ENCODE measurements at regions not wholly inside any gene's neighbourhood (a gene's known extent, or its start where the extent isn't known, plus 50 kb on each side); places are given as distances from the start of the nearest gene placed in this dataset.

DNA sequence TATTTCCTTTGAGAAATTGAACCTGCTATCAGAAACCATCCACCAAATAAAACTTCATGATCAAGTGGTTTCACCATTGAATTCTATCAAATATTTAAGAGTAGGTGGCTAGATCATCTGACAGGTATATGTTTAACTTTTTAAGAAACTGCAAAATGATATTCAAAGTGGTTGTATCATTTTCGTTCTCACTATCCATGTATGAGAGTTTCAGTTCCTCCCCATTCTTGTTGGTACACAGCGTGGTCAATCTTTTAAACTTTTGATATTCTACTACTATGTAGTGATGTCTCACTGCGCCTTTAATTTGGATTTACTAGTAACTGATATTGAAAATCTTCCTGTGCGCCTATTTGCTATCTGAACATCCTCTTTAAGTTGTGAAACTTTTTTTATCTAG lies 163.7 kb downstream of the CYB561 start:
- TF ChIP-seq RFX5 (IDR thresholded peaks at IDR 0.05; ENCODE audit: low read depth, low read length) = no peak
- no peak for TF ChIP-seq ZNF274 (IDR thresholded peaks at IDR 0.05; ENCODE audit: borderline replicate concordance, low read depth, low read length)
- no peak for TF ChIP-seq POLR2A (conservative IDR thresholded peaks at IDR 0.05)
- no peak for TF ChIP-seq EZH2 (IDR thresholded peaks at IDR 0.05; ENCODE audit: borderline replicate concordance, low read depth, low read length)
- TF ChIP-seq ZNF3 (CRISPR knock-in tag; IDR thresholded peaks at IDR 0.05) = no peak
- no peak for TF ChIP-seq SIN3B (IDR thresholded peaks at IDR 0.05; ENCODE audit: low read depth)
- TF ChIP-seq FOXM1 (IDR thresholded peaks at IDR 0.05; ENCODE audit: low read depth) = no peak
- no peak for TF ChIP-seq FOXM1 (CRISPR knock-in tag; IDR thresholded peaks at IDR 0.05; ENCODE audit: low read depth)
- TF ChIP-seq MIER1 (IDR thresholded peaks at IDR 0.05; ENCODE audit: low read depth) = no peak
- TF ChIP-seq TBP (optimal IDR thresholded peaks at IDR 0.05; ENCODE audit: low read depth, low read length) = no peak
- TF ChIP-seq SRSF9 (IDR thresholded peaks at IDR 0.05; ENCODE audit: borderline replicate concordance, low read depth, low read length) = no peak
- no peak for TF ChIP-seq POLR2AphosphoS5 (IDR thresholded peaks at IDR 0.05; ENCODE audit: control insufficient read depth, insufficient read depth, low read depth, low read length)
